ENCODE measurements at regions not wholly inside any gene's neighbourhood (a gene's known extent, or its start where the extent isn't known, plus 50 kb on each side); places are given as distances from the start of the nearest gene placed in this dataset.
"Not testable (repeated sequence)": the region's sequence is repeated elsewhere in the genome, so short reads cannot be mapped to it uniquely, and the experiment has no call there.

- no peak for DNase-seq (ENCODE audit: low read depth in 2 of 2)
These were observed 168.8 kb upstream of the SLC27A6 start for GRCh38 chr5:128796506-128796905.

- no peak for DNase-seq (ENCODE audit: low read depth in 2 of 2)
These were observed 166.4 kb upstream of the SLC27A6 start for GRCh38 chr5:128798871-128799270.

DNA sequence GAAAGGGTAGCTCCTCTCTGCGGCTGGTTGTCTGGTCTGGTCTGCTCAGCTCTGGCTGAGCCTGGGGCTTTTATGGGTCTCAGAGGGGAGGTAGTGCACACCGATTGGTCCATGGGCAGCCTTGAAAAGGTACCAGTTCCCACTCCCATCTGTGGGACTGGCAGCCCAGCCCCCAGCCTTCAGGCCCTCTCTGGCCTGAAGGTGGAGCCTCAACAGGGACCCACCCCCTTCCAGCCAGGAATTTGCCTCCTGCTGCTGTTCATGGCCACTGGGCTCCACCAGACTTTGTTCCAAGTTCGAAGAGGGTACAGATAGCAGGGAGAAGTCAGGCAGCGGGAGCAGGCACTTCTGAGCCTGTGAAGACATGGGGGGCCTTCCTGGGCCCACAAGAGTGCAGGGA lies 165.3 kb upstream of the SLC27A6 start:
- no peak for DNase-seq (ENCODE audit: low read depth in 2 of 2)

DNA sequence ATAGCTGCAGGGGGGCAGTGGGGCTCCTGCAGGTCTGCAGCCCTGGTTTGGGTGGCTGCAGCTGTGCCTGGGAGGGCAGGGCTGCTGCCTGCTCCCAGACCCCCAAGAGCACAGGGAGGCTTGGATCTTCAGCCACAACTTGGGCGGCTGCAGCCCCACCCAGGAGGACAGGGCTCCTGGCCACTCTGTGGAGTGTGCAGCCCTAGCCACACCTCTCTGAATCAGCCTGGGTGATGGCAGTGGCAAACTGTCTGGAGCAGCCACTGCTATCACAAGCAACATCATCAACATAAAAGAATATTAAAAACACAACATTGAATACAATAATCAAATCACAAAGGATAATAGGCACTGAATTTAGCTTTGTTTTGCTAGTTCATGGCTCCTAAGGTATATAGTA lies 164.9 kb upstream of the SLC27A6 start:
- no peak for DNase-seq (ENCODE audit: low read depth in 2 of 2)

GRCh38 chr5:128813317-128814070 lies 151.8 kb upstream of the SLC27A6 start:
- no peak for DNase-seq (ENCODE audit: low read depth in 2 of 2)

GRCh38 chr5:128815201-128815600 lies 150.1 kb upstream of the SLC27A6 start:
- DNase-seq (ENCODE audit: low read depth in 2 of 2): no peak

GRCh38 chr5:128825826-128826225 lies 139.5 kb upstream of the SLC27A6 start:
- DNase-seq (ENCODE audit: low read depth in 2 of 2): no peak

- no peak for DNase-seq (ENCODE audit: low read depth in 2 of 2)
These were observed 139.0 kb upstream of the SLC27A6 start for GRCh38 chr5:128826275-128826674.

- DNase-seq (ENCODE audit: low read depth in 2 of 2): no peak
These were observed 128.7 kb upstream of the SLC27A6 start for GRCh38 chr5:128836571-128836970.

- no peak for DNase-seq (ENCODE audit: low read depth in 2 of 2)
These were observed 126.7 kb upstream of the SLC27A6 start for GRCh38 chr5:128838623-128839022.

DNA sequence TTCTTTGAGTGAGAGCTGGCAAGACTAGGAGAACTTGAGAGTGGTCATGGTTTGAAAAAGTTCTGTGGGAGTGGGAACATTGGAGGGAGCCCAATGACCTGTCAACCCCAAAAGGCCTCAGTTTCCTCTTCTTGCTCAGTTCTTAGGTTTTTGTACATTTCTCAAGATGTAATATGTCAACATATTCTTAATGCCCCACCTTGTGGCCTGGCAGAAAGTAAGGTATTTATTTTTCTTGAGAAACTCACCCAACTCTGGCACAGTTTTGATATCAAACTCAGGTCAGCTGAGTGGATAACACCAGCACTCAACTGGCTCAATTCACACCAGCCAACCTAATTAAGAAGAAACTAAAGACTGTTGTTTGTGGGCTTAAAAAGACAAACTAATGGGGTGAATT lies 123.0 kb upstream of the SLC27A6 start:
- no peak for DNase-seq (ENCODE audit: low read depth in 2 of 2)

DNA sequence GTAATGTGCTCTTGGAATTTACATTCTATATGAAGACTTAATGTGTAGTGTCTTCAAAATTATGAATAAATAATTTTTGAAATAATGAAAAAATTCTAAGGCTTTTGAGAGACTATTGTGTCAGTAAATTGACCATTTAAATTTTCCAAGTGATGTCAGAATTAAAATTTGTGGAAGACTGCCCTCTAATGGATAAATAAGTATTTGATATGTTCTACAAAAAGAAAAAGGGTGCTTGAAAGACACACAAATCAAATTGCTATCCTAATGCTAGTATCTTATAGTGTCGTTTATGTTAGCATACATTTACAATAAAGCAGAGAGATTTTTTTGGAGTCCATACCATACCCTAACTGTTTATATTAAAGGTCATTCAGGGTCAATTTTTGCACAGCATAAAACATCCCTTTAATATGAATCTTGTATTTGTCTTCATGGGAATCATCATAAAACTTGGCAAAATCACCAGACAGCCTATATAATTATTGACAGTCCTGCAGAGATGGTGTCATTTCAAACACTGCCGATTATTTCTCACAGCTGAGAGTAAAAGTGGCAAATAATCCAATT lies 120.8 kb upstream of the SLC27A6 start:
- no peak for DNase-seq (ENCODE audit: low read depth in 2 of 2)

DNA sequence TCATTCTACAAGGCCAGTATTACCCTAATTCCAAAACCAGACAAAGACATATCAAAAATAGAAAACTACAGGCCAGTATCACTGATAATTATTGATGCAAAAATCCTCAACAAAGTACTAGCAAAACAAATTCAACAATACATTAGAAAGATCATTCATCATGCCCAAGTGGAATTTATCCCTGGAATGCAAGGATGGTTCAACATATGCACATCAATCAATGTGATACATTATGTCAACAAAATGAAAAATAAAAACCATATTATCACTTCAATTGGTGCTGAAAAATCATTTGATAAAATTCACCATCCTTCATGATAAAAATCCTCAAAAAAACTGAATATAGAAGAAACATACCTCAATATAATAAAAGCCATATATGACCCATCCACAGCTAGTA lies 115.2 kb upstream of the SLC27A6 start:
- DNase-seq (ENCODE audit: low read depth in 2 of 2): no peak

GRCh38 chr5:128854931-128855330 lies 110.4 kb upstream of the SLC27A6 start:
- no peak for DNase-seq (ENCODE audit: low read depth in 2 of 2)

DNA sequence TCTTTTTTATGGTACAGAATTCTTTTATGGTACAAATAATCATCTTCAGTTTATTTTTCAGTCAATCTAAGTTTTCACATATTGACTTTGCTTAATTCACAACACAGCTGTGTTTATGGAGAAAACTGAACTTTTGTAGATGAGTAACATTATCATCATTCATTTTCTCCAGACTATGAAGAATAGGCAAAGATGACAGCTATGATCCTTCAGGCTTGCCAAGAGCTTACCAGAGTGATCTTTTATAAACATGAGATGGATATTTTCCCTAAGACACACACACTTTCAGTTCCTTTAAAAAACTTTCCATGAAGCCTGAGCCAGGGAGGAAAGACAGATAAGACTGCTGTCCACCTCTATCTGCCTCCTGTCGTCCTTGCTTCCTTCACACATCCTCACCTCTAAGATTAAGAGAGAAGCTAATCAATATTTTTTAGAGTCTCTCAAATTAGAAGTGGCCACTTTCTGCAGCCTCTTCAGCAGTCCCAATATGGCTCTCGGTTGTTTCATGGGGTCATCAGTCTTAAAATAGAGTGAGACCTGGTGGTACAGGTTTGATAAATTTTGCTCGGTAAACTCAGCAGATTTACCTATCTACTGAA lies 108.1 kb upstream of the SLC27A6 start:
- DNase-seq (ENCODE audit: low read depth in 2 of 2): no peak

DNA sequence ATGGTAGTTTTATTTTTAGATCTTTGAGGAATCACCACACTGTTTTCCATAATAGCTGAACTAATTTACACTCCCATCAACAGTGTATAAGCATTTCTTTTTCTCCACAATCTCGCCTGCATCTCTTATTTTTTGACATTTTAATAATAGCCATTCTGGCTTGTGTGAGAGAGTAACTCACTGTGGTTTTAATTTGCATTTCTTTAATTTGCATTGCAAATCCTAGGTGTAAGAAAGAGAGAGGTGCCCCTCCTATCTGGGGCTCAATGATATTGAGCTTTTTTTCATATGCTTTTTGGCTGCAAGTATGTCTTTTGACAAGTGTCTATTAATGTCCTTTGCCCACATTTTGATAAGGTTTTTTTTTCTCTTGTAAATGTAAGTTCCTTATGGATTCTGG lies 106.3 kb upstream of the SLC27A6 start:
- DNase-seq (ENCODE audit: low read depth in 2 of 2): no peak

GRCh38 chr5:128861155-128861554 lies 104.1 kb upstream of the SLC27A6 start:
- DNase-seq (ENCODE audit: low read depth in 2 of 2): not testable (repeated sequence)

DNA sequence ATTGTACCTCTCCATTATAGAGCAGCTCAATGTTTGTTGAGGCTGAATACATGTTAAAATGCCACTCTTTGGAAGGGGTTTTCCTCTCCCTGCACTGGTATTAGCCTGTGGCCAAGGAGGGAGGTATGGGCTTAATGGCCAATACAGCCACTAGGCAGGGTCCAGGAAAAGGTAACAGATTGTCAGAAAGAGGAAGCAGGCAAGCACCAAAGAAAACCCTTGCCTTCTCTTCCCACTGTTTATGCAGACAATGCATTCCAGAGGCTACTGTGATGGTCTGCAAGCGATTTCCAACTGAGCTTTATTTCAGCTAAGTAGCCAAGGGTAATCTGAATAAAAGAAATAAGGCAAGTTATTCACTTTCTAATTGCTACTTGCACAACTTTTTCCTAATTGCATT lies 95.3 kb upstream of the SLC27A6 start:
- DNase-seq (ENCODE audit: low read depth in 2 of 2): no peak

GRCh38 chr5:128870373-128870772 lies 94.9 kb upstream of the SLC27A6 start:
- no peak for DNase-seq (ENCODE audit: low read depth in 2 of 2)

DNA sequence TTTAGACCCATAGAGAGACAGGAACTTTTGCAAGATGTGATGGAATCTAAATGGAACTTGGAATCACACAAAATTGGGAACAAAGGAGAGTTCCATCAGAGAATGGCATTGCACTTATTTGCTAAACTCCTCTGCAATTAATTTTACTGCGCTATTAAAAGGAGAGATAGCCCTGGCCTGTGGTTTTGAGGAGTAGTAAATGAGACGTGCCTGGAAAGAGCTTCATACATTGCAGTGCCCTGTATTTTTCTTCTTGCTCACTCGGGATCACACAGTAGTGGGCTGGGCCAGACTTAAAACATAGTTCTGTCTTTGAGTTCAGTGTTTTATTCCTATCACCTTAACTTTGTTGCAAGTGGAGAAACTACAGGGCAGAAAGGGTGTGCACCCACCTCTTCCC lies 94.4 kb upstream of the SLC27A6 start:
- no peak for DNase-seq (ENCODE audit: low read depth in 2 of 2)

- DNase-seq (ENCODE audit: low read depth in 2 of 2): no peak
These were observed 88.5 kb upstream of the SLC27A6 start for GRCh38 chr5:128876569-128877382.

GRCh38 chr5:128877476-128877875 lies 87.8 kb upstream of the SLC27A6 start:
- DNase-seq (ENCODE audit: low read depth in 2 of 2): no peak

All from stimulated activated CD4-positive, alpha-beta T cell treated with anti-CD3 and anti-CD28 coated beads, Interleukin-4, amount 100 ng/mL, for 48 hours (primary cell).